GM12864 (cell line): ENCODE measurements at regions not wholly inside any gene's neighbourhood (a gene's known extent, or its start where the extent isn't known, plus 50 kb on each side); places are given as distances from the start of the nearest gene placed in this dataset.
A peak's percentile ranks its signal among the peaks of the same experiment; 100 is the strongest.

ENCODE experiments used
- DNase-seq: peaks from one replicate; pipeline ENCODE4 v3.0.0-alpha.2; 2011; ENCODE audit warnings: low read depth
- H3K4me3 ChIP-seq: 2 replicates; pipeline ENCODE4 v1.5.1; 2011; ENCODE audit warnings: mild to moderate bottlenecking, low read depth, low read length, control low read depth
- TF ChIP-seq, protein P1 (sequence below): IDR thresholded peaks from 2 replicates; pipeline ENCODE4 v1.5.1; 2011; ENCODE audit warnings: low read depth, mild to moderate bottlenecking, moderate library complexity, low read length, control low read depth, inconsistent platforms; ENCODE audit errors: missing control alignments

DNA sequence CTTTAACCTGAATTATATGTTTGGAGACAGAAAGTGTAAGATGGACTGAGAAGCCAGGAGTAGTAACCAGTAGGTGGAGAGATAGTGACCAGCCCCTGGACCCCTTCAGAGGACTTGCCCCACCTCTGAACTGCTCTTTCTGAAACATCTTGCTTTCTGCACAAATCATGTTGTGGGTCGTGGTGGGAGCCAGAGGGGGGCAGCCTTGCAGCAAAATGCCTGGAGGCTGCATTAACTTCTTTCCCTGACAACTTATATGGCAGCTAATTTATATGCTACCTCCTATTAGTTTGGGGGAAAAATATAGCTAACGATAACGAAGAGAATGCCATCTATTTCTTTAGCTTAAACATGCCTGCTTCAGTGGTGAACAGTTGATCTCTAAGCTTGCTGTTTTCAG is 859.8 kb downstream of the MAFB start:
- H3K4me3 ChIP-seq = no peak overlapping the region
- TF ChIP-seq, protein P1, sequence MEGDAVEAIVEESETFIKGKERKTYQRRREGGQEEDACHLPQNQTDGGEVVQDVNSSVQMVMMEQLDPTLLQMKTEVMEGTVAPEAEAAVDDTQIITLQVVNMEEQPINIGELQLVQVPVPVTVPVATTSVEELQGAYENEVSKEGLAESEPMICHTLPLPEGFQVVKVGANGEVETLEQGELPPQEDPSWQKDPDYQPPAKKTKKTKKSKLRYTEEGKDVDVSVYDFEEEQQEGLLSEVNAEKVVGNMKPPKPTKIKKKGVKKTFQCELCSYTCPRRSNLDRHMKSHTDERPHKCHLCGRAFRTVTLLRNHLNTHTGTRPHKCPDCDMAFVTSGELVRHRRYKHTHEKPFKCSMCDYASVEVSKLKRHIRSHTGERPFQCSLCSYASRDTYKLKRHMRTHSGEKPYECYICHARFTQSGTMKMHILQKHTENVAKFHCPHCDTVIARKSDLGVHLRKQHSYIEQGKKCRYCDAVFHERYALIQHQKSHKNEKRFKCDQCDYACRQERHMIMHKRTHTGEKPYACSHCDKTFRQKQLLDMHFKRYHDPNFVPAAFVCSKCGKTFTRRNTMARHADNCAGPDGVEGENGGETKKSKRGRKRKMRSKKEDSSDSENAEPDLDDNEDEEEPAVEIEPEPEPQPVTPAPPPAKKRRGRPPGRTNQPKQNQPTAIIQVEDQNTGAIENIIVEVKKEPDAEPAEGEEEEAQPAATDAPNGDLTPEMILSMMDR = peak; percentile 35
- DNase-seq = no peak

DNA sequence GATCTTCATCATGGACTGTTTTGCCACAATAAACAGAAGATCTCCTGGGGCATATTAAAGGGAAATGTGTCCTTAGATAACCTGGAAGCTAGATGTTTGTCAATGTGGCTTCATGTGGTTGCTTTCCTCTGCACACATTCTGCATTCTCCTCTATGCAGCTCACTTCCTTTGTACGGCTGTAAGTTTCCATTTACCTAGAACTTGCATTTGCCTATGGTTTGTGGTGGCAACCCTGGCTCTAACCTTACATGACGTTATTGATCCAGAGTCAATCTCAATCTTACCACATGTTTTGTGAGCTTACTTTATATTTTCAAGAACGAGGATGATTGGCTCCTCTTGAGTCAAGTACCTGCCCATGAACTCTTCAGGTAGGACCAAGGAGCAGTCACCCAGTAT is 863.1 kb downstream of the MAFB start:
- TF ChIP-seq, protein P1 = no peak
- H3K4me3 ChIP-seq = no peak overlapping the region
- peak; percentile 43 for DNase-seq

DNA sequence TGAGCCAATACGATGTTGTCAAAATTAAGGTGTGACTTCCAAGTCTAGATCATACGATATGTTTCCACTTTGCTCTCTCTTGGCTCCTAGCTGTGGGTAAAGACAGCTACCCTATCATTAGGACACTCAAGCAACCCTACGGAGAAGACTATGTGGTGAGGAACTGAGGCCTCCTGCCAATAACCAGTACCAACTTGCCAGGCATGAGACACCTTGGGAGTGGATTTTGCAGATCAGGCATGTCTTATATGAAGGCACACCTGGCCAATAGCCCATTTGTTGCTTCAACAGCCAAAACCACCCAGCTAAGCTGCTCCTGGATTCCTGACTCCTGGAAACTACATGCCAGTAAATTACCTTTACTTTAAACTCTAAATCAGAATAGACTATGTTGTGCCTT is 863.4 kb downstream of the DHX35 start:
- H3K4me3 ChIP-seq = no peak overlapping the region
- DNase-seq = no peak
- TF ChIP-seq, protein P1 = no peak

DNA sequence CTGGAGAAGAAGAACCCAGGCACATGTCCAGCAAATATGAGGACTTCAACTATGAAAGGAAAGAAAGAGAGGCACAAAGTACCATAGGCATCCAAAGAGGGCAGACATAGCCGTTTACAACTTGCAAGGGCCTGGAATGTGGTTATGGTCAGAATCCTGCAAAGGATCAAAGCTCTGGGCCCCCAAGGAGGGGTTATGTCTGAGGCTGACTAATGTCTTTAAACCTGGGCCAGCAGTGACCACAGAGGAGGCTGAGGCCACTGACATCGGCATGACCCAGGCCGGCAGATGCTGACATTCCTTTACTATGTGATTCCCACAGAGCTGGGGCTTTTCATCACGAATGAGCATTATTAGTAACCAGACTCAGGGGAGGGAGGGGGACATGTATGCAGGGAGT is 861.1 kb downstream of the DHX35 start:
- H3K4me3 ChIP-seq = no peak overlapping the region
- DNase-seq = no peak
- TF ChIP-seq, protein P1 = no peak

DNA sequence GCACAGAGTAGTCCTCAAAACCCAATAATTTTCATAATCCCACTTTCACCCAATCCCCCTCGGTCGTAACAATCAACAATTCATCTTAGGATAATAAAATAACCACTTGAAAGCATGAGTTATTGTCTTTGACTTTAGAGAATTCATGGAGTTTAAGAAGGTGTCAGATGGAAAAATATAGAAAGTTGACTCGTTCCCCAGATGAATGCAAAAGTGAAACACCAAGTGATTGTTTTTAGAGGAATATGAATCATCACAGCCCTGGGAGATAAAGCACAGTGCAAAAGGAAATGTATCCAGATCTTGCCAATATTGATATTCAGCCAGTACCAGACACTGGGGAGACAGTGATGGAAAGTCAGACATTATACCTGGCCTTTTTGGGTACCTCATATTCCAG is 860.5 kb downstream of the DHX35 start:
- no peak overlapping the region for H3K4me3 ChIP-seq
- TF ChIP-seq, protein P1 = no peak
- DNase-seq = no peak

DNA sequence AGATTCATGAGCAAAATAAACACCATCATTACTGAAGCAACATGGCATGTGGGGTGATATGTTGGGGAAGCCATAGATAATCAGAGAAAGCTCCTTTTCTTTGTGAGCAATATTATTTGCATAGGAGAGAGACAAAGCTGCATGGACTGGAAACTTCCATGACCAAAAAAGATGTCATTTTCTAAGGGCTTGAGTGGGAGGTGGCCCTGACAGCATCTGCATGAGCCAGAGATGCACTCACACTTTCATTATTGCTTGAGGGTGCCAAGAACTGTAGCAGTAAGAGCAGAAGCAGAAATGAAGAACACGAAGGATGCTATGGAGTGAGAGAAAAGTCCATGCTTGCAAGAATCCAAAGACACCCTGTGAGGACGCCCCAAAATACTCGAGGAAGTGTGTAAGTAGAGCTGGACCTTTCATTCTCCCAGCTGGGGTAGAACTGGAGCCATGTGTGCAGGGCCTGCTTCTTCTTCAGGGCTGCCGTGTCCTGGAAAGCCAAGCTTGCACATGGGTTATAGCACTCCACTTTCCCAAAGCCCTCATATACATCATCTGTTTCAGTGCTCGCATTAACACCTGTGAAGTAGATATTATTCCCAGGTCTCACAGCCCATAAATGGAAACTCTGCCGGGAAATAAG is 851.2 kb downstream of the DHX35 start:
- TF ChIP-seq, protein P1 = no peak
- no peak overlapping the region for H3K4me3 ChIP-seq
- DNase-seq = no peak

DNA sequence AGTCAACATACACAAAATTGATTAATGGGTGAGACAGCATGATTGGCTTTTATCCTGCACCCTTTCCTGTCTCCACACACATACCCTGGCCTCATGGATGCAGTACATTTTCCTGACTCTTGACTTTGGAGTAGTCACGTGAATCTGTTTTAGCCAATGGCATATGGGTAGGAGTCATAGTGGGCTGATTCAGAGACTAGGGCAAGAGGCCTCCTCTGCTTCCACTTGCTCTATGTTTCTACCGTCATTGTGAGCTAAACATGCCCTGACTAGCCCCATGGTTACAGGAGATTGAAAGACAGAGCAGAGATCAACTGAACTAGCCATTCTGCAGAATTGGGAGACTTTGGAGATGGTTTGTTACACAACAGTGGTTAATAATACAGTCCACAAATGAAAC is 850.0 kb downstream of the DHX35 start:
- TF ChIP-seq, protein P1 = no peak
- DNase-seq = no peak

More for the DNA sequence above, 850.0 kb downstream of the DHX35 start:
- H3K4me3 ChIP-seq = no peak overlapping the region
